Ishikawa (cell line): ENCODE measurements at regions not wholly inside any gene's neighbourhood (a gene's known extent, or its start where the extent isn't known, plus 50 kb on each side); places are given as distances from the start of the nearest gene placed in this dataset.

Experiments
- CEBPB ChIP-seq: IDR thresholded peaks from 2 replicates; pipeline ENCODE4 v1.6.1; 2012
- EP300 ChIP-seq: IDR thresholded peaks from 2 replicates; pipeline ENCODE4 v1.6.1; 2012; ENCODE audit warnings: borderline replicate concordance
- MAX ChIP-seq: IDR thresholded peaks from 2 replicates; pipeline ENCODE4 v1.6.1; 2012
- NFIC ChIP-seq: IDR thresholded peaks from 2 replicates; pipeline ENCODE4 v1.6.1; 2012
- TAF1 ChIP-seq: IDR thresholded peaks from 2 replicates; pipeline ENCODE4 v1.6.1; 2012; ENCODE audit warnings: low read depth, mild to moderate bottlenecking
- TCF12 ChIP-seq: IDR thresholded peaks from 2 replicates; pipeline ENCODE4 v1.6.1; 2012; ENCODE audit warnings: low read depth
- YY1 ChIP-seq: IDR thresholded peaks from 2 replicates; pipeline ENCODE4 v1.6.1; 2012; ENCODE audit warnings: low read depth
- ZBTB7A ChIP-seq: IDR thresholded peaks from 2 replicates; pipeline ENCODE4 v1.6.1; 2012; ENCODE audit warnings: low read depth

GRCh38 chr20:11034025-11034424 lies 360.2 kb upstream of the JAG1 start:
- TF ChIP-seq ZBTB7A (no peak), YY1 (no peak), CEBPB (no peak), TAF1 (no peak), EP300 (no peak), MAX (no peak), NFIC (no peak), TCF12 (no peak)
